ENCODE measurements at regions not wholly inside any gene's neighbourhood (a gene's known extent, or its start where the extent isn't known, plus 50 kb on each side); places are given as distances from the start of the nearest gene placed in this dataset.

GRCh38 chr19:30630289-30631032 is 258.3 kb downstream of the ZNF536 start:
- H3K27me3 ChIP-seq, result no peaks in the 10 kb centered on the region
- H3K4me1 ChIP-seq, result no peaks in the 10 kb centered on the region
- DNase-seq (no peak), ATAC-seq (ENCODE audit: low FRiP score in 2 of 2) (no peak)
- 51 to 63% methylated on average over 11 to 14 of the region's 14 CpGs for WGBS, 2 donors
- no peak overlapping the region for H3K4me3 ChIP-seq
- H3K27ac ChIP-seq, result no peak overlapping the region
- TF ChIP-seq POLR2A (IDR thresholded peaks at IDR 0.05), result no peak
- no peak for TF ChIP-seq POLR2AphosphoS5 (IDR thresholded peaks at IDR 0.05)
- no peak for TF ChIP-seq EP300 (IDR thresholded peaks at IDR 0.05)
- no peak for TF ChIP-seq CTCF (IDR thresholded peaks at IDR 0.05)
- no peaks in the 10 kb centered on the region for H3K36me3 ChIP-seq
- no peaks in the 10 kb centered on the region for H3K9me3 ChIP-seq

GRCh38 chr19:30629086-30629485 is 256.9 kb downstream of the ZNF536 start:
- 89 to 92% methylated on average over 5 of the region's 5 CpGs for WGBS, 2 donors
- Histone ChIP-seq H3K9me3 (peaks cover 0 to 2% (median under 1%) of the 10 kb centered on the region in 4 donors), H3K4me1 (no peaks in the 10 kb centered on the region), H3K4me3 (no peak overlapping the region), H3K36me3 (no peaks in the 10 kb centered on the region), H3K27me3 (no peaks in the 10 kb centered on the region), H3K27ac (no peak overlapping the region)
- ATAC-seq (ENCODE audit: low FRiP score in 2 of 2) (no peak), DNase-seq (no peak)
- TF ChIP-seq POLR2A (IDR thresholded peaks at IDR 0.05), result no peak
- no peak for TF ChIP-seq EP300 (IDR thresholded peaks at IDR 0.05)
- no peak for TF ChIP-seq CTCF (IDR thresholded peaks at IDR 0.05)
- no peak for TF ChIP-seq POLR2AphosphoS5 (IDR thresholded peaks at IDR 0.05)

- peak in 1 of 2 donors; percentile 69 for DNase-seq
- Histone ChIP-seq H3K4me1 (no peaks in the 10 kb centered on the region), H3K36me3 (no peaks in the 10 kb centered on the region), H3K9me3 (peaks cover 0 to 12% (median 5%) of the 10 kb centered on the region in 4 donors), H3K27me3 (no peaks in the 10 kb centered on the region), H3K27ac (no peak overlapping the region), H3K4me3 (no peak overlapping the region)
- ATAC-seq (ENCODE audit: low FRiP score in 2 of 2), result no peak
- no peak for TF ChIP-seq POLR2AphosphoS5 (IDR thresholded peaks at IDR 0.05)
- TF ChIP-seq EP300 (IDR thresholded peaks at IDR 0.05), result no peak
- no peak for TF ChIP-seq POLR2A (IDR thresholded peaks at IDR 0.05)
- TF ChIP-seq CTCF (IDR thresholded peaks at IDR 0.05), result no peak
- 88 to 94% methylated on average over 3 to 19 of the region's 19 CpGs for WGBS, 2 donors
These were observed 254.4 kb downstream of the ZNF536 start for GRCh38 chr19:30626626-30626966.

GRCh38 chr19:30625947-30626625 is 253.9 kb downstream of the ZNF536 start:
- 83% methylated on average over 15 of the region's 15 CpGs for WGBS, 2 donors
- TF ChIP-seq CTCF (IDR thresholded peaks at IDR 0.05), result no peak
- no peak for TF ChIP-seq POLR2AphosphoS5 (IDR thresholded peaks at IDR 0.05)
- TF ChIP-seq EP300 (IDR thresholded peaks at IDR 0.05), result no peak
- TF ChIP-seq POLR2A (IDR thresholded peaks at IDR 0.05), result no peak
- H3K4me1 ChIP-seq, result no peaks in the 10 kb centered on the region

More at GRCh38 chr19:30625947-30626625, 253.9 kb downstream of the ZNF536 start:
- no peak overlapping the region for H3K27ac ChIP-seq
- peaks cover 0 to 12% (median 5%) of the 10 kb centered on the region in 4 donors for H3K9me3 ChIP-seq
- H3K4me3 ChIP-seq, result no peak overlapping the region
- no peaks in the 10 kb centered on the region for H3K36me3 ChIP-seq
- no peaks in the 10 kb centered on the region for H3K27me3 ChIP-seq
- ATAC-seq (ENCODE audit: low FRiP score in 2 of 2) (no peak), DNase-seq (no peak)
